ENCODE measurements at regions not wholly inside any gene's neighbourhood (a gene's known extent, or its start where the extent isn't known, plus 50 kb on each side); places are given as distances from the start of the nearest gene placed in this dataset.

DNA sequence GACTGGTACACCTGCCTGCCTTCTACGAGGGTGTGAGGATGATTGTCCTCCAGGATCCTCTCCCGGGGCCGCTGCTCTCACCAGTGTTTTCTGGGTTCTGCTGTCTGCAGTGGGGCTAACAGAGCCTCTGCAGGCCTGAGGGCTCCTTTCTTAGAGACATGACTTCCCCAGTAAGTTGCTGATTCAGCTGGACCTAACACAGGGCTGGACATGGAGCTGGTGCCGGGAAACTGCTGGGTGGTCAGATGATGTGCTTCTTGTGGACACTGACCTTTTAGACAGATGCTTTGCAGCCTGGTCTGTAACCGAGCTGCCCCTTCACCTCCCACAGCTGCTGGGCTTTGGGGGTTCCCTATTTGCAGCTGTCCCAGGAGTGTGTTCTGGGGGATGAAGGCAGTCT, 71.5 kb downstream of the FOXL1 start:
- TF ChIP-seq, protein P1, sequence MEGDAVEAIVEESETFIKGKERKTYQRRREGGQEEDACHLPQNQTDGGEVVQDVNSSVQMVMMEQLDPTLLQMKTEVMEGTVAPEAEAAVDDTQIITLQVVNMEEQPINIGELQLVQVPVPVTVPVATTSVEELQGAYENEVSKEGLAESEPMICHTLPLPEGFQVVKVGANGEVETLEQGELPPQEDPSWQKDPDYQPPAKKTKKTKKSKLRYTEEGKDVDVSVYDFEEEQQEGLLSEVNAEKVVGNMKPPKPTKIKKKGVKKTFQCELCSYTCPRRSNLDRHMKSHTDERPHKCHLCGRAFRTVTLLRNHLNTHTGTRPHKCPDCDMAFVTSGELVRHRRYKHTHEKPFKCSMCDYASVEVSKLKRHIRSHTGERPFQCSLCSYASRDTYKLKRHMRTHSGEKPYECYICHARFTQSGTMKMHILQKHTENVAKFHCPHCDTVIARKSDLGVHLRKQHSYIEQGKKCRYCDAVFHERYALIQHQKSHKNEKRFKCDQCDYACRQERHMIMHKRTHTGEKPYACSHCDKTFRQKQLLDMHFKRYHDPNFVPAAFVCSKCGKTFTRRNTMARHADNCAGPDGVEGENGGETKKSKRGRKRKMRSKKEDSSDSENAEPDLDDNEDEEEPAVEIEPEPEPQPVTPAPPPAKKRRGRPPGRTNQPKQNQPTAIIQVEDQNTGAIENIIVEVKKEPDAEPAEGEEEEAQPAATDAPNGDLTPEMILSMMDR (IDR thresholded peaks at IDR 0.05; ENCODE audit: borderline replicate concordance, extremely low read depth, low read length, poor library complexity, severe bottlenecking), result no peak
- no peak for TF ChIP-seq EZH2 (IDR thresholded peaks at IDR 0.05; ENCODE audit: borderline replicate concordance, low read depth, low read length, severe bottlenecking)
